DMS 273 treated with DMSO at 0.1 percent for 48 hours (cell line): ENCODE measurements at regions not wholly inside any gene's neighbourhood (a gene's known extent, or its start where the extent isn't known, plus 50 kb on each side); places are given as distances from the start of the nearest gene placed in this dataset.

Experiments
- DNase-seq: peaks from one replicate; lab custom pipeline; 2025; lab: John Stamatoyannopoulos, UW

- DNase-seq = no peak
Observed at GRCh38 chr6:54991761-54992330, 145.3 kb downstream of the FAM83B start.

- no peak for DNase-seq
Observed at GRCh38 chr6:54992789-54993188, 146.2 kb downstream of the FAM83B start.

- DNase-seq = no peak
Observed at GRCh38 chr6:54993294-54993693, 146.7 kb downstream of the FAM83B start.

GRCh38 chr6:54993948-54994347, 147.4 kb downstream of the FAM83B start:
- no peak for DNase-seq

- DNase-seq = no peak
Observed at GRCh38 chr6:54998576-54998975, 152.0 kb downstream of the FAM83B start.

GRCh38 chr6:55003719-55004430, 157.3 kb downstream of the FAM83B start:
- DNase-seq = no peak

- DNase-seq = no peak
Observed at GRCh38 chr6:55009131-55009530, 162.6 kb downstream of the FAM83B start.

GRCh38 chr6:55011034-55011433, 163.3 kb upstream of the HCRTR2 start:
- DNase-seq = no peak

GRCh38 chr6:55012454-55012853, 161.9 kb upstream of the HCRTR2 start:
- DNase-seq = no peak

- DNase-seq = no peak
Observed at GRCh38 chr6:55014321-55015088, 159.8 kb upstream of the HCRTR2 start.

GRCh38 chr6:55016261-55016660, 158.1 kb upstream of the HCRTR2 start:
- no peak for DNase-seq

GRCh38 chr6:55017555-55018300, 156.6 kb upstream of the HCRTR2 start:
- no peak for DNase-seq

- DNase-seq = no peak
Observed at GRCh38 chr6:55019591-55019990, 154.7 kb upstream of the HCRTR2 start.

- DNase-seq = no peak
Observed at GRCh38 chr6:55023230-55023629, 151.1 kb upstream of the HCRTR2 start.

- no peak for DNase-seq
Observed at GRCh38 chr6:55033016-55033546, 141.2 kb upstream of the HCRTR2 start.

- DNase-seq = no peak
Observed at GRCh38 chr6:55034752-55035151, 139.6 kb upstream of the HCRTR2 start.

GRCh38 chr6:55040102-55040848, 134.0 kb upstream of the HCRTR2 start:
- no peak for DNase-seq

GRCh38 chr6:55046869-55047422, 127.4 kb upstream of the HCRTR2 start:
- DNase-seq = no peak

GRCh38 chr6:55047451-55048044, 126.8 kb upstream of the HCRTR2 start:
- no peak for DNase-seq

- no peak for DNase-seq
Observed at GRCh38 chr6:55049866-55050265, 124.4 kb upstream of the HCRTR2 start.

GRCh38 chr6:55052846-55053245, 121.5 kb upstream of the HCRTR2 start:
- DNase-seq = no peak
